ENCODE measurements at regions not wholly inside any gene's neighbourhood (a gene's known extent, or its start where the extent isn't known, plus 50 kb on each side); places are given as distances from the start of the nearest gene placed in this dataset.

GRCh38 chr3:35201211-35201610 is 438.1 kb upstream of the ARPP21 start:
- TF ChIP-seq CTCF (IDR thresholded peaks at IDR 0.05) (no peak), POLR2A (IDR thresholded peaks at IDR 0.05) (no peak)

All from esophagus squamous epithelium (tissue), 4 donors.